ENCODE measurements at regions not wholly inside any gene's neighbourhood (a gene's known extent, or its start where the extent isn't known, plus 50 kb on each side); places are given as distances from the start of the nearest gene placed in this dataset.

DNA sequence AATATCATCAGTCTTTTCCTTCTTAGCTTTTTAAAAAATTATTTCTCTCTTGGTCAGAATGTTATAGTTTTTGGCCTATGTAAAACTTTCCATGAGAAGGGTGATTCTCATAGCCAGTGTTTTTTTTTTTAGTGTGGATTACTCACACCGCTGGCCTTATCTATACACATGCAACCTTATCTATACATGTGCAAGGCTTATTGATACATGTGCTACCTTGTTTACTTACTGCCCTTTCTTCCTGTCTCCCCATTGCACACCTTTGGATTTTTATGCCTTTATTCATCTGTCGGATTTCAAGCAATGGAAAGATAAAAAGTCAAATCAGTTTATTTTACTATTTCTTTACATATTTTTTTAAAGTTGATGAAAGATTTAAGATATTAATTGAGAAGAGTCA, 660.0 kb upstream of the FZD8 start:
- DNase-seq (ENCODE audit: low spot score), result no peak

DNA sequence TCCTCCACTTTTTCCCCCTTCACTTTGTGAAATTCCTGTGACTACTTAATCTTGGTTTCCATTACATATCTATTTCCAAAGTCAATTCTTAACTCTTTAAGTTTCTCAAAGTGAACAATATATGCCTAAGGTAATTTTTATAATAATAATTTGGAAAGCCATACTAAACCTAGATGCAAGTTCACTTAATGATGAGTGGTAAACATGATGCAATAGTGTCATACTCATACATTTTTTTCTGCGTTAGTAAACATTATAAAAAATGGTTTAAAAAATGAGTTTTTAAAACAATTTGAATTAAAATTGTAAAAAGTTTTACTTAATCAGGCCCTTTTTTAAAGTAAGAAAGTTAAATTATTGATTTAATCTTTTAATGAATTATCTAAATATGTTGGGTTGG, 659.4 kb upstream of the FZD8 start:
- DNase-seq (ENCODE audit: low spot score), result no peak

DNA sequence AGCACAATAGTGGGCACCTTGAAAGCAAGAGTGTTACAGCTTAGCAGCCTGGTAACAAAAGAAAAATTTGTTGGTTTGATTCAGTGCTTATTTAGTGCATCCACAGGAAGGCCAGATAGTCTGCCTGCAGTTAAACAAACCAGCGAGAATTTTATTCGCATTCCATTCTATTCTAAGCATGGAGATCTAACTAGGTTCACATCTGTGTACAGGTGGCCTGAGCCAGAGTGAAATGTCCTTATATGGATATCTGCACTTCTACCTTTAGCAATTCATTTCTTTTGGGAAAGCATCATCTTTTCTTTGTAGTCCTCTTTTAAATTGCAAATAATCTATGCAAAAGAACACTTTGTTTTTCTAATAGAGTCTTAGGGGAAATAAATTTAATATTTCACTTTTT, 659.0 kb upstream of the FZD8 start:
- DNase-seq (ENCODE audit: low spot score), result no peak

DNA sequence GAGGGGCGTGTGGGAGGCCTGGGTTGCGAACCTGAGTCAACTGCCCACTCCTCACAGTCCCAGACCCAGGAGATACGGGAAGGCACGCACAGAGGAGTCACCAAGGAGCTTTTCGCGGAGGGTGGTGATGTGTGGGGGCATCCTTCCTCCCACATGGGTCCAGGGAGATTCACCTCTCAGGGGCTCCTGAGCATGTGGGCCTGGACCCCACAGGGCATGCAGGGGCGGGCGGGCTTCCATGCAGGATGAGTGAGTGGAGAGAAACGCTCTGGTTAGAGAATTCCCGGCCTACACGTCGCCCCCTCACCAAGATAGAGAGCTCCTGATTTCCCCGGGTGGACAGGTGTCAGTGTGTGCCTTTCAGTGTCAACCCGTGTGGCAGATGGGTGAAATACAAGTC, 641.7 kb upstream of the FZD8 start:
- no peak for DNase-seq (ENCODE audit: low spot score)

DNA sequence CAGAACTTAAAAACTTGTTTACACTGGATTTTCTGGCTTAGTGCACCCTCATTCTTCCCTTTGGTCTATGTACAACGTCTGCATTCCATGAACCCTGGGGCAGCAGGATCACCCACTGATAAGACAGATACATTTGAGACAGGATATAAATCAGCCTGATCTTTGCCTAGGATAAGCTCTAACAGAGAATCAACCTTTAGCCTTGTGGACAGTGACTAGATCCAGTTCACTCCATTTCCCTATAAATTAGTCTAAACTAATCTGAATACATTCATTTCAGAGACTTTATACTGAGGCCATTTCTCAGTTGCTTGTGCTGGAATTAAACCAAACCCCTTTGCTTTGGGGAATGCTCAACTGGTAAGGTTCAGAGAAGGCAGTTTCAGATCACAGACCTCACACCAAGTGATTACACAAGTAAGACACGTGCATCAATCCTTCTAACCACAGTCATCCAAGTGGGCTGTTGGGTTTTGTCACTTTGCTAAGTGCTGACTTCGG, 639.8 kb upstream of the FZD8 start:
- DNase-seq (ENCODE audit: low spot score), result peak; percentile 10

DNA sequence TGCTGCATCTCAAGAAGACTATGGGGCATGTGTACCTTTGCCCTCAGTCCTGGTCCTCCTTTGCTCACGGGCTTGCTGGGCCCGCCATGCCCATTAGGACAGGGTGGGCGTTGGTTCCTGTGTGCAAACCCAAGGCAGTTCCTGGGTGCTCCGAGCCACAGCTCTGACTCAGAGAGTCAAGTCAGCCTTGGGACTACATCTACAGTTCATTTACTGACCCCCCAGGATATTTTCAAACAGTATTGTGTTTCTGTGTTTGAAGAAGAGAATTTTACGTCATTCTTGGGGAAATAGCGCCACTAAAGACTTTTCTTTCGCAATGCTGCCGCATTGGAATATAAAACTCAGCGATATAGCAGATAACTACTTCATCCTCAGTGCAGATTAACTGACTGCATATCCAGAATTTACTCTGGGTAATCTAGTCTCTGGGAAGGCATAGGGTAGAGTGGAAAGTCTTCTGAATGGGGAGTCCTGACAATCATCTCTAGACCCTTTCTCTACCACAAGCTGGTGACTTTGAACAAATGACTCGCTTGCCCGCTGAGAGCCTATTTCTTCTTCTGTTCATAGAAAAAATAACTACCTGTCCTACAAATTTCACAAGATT, 638.9 kb upstream of the FZD8 start:
- no peak for DNase-seq (ENCODE audit: low spot score)

DNA sequence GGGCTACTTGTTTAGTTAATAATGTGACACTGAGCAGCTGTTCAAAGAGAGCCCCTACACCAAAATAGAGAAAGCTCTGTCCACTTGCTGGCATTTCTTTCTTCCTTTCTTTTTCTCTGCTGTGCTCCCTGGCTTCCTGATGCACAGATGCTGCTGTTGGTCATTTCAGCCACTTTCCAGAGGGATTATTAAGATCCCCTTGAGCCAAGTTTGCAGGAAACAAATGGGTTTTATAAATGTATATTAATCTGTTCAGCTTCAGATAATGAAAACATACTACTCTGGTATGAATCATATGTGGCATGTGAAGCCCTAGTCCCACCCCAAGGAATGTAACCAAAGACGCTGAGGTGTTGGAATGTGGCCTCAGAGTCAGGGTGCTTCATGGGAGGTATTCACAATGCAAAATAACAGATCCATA, 638.2 kb upstream of the FZD8 start:
- no peak for DNase-seq (ENCODE audit: low spot score)

DNA sequence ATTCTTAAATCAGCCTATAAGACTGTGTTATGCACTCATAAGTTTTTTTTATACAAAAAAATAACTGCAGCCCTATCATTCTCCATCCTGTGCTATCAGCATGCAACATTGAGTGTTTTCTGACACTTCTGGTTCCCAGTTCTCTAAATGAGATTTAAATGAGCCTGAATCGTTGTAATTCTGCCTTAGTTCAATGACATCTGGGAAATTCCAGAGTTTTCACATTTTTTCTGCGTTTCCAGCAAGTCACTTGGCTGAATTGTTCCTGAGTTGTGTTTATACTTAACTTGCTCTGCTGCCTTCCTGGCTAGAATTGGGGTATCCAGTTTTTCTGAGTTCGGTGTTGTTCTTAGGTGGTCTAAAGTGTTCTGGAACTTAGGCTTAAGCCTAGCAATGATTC, 636.1 kb upstream of the FZD8 start:
- no peak for DNase-seq (ENCODE audit: low spot score)

DNA sequence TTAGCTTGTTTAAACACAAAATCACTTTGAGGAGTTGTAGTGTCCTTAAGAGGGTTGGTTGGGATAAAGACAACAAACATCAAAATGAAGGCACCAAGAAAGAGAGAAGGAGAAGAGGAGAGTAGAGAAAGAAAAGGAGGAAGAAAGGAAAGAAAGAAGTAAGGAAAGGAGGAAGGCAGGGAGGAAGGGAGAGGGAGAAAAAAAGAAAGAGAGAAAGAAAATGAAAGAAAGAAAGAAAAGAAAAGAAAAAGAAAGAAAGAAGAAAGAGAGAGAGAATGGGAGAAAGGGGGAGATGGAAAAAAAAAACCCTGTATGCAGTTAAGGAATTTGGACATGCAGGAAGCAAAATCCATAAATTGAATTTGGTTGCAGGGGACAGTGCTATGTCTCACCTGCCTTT, 635.4 kb upstream of the FZD8 start:
- no peak for DNase-seq (ENCODE audit: low spot score)

DNA sequence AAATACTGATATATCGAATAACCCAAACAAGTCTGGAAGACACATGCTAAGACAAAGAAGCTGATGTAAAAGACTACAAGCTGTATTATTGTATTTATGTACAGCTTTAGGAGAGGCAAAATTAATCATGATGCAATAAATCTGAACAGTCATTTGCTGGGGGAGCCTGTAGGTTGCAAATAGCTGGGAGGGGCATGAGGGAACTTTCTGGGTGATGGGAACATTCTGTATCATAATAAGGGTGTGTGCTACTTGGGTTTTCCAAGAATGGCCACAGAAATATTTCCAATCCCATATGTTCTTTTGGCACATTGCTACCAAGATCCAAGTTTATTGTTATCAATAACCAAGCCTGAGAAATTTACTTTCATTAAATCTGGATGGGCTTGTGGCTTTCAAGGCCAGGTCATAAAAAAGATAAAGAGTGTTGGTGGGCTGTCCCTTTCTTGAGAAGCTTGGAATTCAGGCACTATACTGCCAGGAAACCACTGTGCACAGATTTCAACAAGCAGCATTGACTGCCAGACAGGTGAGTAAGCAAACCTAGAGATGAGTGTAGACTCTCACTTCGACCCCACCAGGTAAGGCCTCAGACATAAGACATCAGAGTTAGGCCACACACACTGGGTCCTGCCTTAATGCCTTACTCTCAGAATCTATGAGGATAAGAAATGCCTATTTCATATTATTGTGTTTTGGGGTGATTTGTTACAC, 629.7 kb upstream of the FZD8 start:
- DNase-seq (ENCODE audit: low spot score), result no peak

DNA sequence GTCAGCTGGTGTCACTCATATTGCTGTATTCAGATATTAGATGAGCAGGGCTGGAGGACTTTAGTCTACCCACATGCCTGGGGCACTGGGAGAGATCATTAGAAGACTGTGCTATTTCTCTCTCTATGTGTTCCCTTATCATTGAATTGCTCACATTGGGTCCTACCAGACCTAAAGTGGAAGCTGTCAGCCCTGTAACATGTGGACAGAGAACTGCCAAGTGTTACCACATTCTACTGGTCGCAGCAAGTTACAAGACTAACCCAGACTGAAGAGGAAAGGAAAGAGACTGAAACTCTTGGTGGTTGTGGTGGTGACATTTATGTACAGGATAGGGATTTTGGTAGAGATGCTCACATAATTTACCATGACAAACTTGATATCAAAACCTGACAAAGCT, 627.1 kb upstream of the FZD8 start:
- DNase-seq (ENCODE audit: low spot score), result no peak

DNA sequence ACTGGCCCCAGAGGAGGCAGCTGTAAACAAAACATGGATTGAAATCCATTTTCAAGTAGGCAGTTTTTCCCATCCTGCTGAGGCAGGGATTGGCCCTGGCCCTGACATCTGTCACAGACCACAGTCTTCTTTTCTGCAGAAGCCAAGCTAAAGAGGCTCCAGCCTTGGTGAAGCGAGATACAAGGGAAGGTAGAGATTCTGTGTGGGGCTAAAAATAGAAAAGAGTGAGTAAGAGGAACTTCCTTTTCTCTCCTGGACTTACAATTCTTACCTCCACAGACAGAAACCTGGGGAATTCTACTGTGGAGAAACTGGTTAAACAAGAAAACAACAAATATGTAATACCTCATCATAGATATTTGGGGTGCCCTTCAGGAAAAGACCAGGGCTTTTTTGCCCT, 624.8 kb upstream of the FZD8 start:
- DNase-seq (ENCODE audit: low spot score), result no peak

DNA sequence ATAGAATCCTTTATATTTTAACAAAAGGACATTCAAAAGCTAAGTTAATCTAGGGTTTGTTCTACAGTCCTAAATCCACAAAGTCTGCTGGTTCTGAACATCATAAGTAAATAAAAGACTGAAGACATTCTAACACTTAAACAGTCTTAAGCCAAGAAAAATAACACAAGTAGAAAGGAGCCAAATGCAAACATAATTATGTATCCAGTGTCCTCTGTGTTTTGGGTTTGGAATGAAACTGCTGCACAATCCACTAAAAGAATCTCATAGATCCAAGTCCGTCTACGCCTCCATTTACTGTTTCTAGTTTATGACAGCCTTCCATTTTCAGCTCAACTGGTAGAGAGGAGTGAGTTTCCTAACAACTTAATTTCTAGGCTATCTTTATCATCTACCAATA, 623.6 kb upstream of the FZD8 start:
- DNase-seq (ENCODE audit: low spot score), result no peak

DNA sequence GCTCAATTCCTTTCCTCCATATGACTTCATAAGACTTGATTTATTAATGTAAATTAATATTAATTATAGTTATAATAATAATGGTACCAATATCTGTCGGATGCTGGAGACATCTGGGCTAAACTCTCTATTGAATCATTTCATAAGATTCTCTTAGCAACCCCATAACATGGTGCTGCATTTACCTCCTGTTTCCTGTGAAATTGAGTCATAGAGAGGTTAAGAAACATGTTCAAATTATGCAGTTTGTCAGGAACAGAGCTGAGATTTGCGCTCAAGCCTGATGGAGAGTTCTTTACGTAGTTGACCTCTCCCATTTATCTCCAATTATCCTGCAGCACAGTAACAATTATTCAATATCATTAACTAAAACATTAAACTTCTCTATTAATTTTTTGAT, 621.8 kb upstream of the FZD8 start:
- DNase-seq (ENCODE audit: low spot score), result no peak

DNA sequence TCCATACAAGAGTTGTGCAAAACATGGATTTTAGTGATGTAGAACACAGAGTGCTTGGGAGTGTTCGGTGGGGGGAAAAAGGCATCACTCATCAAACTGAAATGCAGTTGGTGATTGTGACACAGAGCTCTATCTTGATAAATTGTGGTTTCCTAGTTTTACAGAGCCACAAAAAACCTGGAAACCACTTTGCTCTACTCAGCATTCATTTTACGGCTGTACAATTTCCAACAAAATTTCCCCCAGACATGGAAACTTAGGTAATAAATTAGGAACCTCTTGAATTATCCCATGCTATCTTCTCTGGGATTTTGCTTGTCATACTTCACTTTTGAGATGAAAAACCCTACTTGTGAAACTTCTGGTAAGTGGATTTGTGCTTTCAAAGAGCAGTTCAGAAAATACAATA, 614.9 kb upstream of the FZD8 start:
- DNase-seq (ENCODE audit: low spot score), result peak; percentile 38

DNA sequence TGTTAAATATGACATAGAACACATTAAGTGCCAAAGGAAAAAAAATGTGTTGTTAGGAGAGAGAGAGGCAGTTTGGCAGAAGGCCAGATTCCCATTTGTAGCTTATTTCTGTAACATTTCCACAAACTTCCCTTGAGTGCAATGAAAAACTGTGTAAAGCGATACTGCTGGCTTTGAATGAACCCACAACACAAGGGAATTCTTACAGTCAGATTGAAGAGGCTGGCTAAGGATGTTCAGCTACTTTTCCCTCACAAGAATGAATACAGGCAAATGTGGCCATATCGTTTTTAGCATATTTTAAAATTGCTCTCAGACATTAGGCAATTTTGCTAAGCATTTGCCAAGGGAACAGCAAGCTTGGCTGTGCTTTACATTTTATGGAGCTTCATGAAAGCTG, 614.1 kb upstream of the FZD8 start:
- DNase-seq (ENCODE audit: low spot score), result peak; percentile 12

DNA sequence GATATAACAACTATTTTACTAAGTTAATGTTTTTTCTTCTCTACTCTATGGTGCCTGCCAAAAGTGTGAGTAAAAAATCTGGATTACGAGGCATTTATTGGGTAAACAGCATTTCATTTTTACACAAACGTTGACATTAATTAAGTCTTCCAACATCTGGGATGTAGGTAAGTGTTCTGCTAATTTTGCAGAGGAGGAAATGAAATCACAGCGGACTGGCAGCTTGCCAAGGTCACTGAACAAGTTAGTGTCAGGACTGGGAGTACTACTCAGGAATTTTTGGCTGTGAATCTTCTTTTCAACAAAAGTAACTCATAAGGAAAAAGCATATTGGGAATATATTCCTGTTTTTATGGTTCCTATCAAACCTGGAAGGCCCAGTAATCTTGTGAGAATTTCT, 612.1 kb upstream of the FZD8 start:
- DNase-seq (ENCODE audit: low spot score), result peak; percentile 2

DNA sequence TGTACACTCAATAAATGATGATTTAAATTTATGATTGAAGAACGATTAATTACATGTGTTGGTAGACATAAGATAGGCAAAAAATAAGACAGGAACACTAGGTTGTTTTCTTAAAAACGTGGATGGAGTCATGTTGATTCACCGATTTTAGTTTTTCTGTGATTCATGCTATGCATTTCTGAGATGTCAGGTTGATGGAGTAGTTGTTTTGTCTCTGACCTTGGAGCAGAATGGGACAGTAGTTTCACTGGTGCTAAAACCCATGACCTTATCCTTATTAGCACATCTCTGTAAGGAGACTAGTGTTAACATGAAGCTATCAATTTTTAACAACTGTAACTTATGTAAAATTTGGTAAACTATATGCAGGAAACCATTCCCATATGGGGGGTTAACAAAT, 611.6 kb upstream of the FZD8 start:
- no peak for DNase-seq (ENCODE audit: low spot score)

DNA sequence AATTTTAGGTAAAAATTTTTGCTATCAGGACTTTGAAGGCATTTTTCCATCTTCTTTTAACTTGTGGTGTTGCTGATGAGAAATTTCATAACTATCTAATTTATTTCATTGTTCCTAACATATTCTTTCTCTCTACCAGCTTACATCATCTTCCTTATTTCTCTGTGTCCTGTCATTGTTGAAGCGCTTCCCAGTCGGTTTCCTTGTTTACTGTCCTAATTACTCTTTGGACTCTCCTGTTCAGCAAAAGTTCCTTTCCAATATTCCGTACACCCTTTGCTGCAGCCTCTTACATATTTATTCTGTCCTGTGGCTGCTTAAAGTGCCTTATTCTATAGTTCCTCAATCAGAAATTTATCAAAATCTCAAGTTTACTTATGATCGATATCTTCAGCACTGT, 609.0 kb upstream of the FZD8 start:
- no peak for DNase-seq (ENCODE audit: low spot score)

DNA sequence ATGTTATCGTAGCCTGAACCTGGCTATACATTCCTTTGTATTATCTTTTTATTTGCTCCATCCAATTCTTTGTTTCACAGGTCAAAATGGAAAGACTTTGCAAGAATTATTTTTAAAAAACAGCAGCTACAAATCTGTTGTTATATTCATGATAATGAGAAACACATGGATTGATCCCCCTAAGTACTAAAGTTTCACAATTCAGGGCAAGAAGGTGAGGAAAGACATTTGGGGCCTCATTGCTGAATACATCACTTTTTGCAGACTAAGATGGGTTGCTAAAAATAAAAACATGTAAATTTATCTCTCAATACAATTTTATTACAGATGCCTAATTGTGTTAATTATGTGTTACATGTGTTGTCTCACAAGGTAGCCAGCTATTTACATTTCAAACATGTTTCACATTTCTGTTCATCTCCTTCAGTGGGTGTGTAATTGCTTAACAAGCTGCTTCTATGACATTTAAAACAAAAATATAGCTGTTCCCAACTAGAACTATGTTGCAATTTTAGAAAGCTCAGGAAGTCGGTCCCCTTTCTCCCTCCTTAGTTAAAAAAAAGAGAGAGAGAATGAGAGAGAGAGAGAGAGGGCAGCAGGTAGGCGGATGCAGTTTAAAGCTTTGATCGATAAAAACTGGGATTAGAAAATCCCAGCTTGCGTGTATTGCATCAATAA, 606.3 kb upstream of the FZD8 start:
- DNase-seq (ENCODE audit: low spot score), result no peak

DNA sequence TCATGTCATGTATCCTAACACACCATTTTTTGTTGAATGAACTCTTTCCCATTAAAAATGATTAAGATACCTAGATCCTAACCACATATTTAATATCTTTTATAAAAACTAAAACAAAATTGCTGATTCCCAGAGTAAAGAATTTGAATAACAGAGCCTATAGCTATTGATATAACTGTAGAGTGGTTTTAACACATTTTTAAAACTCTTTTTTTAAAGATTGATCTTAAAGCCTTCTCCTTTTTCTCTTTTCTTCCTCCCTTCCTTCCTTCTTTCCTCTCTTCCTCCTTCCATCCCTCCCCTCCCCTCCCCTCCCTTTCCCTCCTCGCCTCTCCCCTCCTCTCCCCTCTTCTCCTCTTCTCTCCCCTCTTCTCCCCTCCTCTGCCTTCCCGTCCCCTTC, 605.4 kb upstream of the FZD8 start:
- no peak for DNase-seq (ENCODE audit: low spot score)

DNA sequence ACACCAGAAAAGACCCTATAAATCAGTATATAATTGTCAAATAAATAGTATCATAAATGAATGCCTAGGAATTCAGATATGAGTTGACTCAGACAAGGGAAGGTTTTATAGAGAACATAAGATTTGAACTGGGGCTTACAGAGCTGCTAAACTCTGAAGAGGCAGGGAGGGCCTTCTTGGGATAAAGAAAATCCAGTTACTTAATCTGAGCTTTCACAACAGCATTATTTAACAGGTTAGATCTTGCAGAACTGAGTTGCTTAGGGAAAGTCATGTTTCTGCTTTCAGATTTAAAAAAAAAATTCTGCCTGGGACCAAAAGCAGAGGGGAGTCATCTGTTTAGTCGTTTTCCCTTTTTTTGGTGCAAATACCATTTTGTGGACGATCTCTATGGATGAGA, 594.8 kb upstream of the FZD8 start:
- no peak for DNase-seq (ENCODE audit: low spot score)

DNA sequence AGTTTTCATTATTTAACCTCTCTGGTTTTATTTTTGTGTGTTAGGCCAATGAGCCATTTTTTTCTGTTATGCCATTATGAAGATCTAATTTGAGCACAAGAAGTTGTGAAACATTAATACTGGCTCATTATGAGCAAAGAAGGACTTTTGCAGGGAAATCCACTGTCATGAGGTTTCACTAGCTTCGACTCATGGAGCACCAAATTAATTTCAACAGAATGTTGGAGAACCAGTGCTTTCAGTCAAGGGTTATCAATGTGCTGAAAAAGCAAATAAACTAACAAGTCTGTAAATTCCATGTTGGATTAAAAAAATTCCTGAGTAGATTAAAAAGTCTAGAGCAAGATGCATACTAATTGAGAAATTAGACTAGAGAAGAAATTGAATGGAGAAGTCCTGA, 594.2 kb upstream of the FZD8 start:
- DNase-seq (ENCODE audit: low spot score), result no peak
